Glutamatergic neuron (in vitro differentiated cells): ENCODE measurements at regions not wholly inside any gene's neighbourhood (a gene's known extent, or its start where the extent isn't known, plus 50 kb on each side); places are given as distances from the start of the nearest gene placed in this dataset.
"Not testable (repeated sequence)": the region's sequence is repeated elsewhere in the genome, so short reads cannot be mapped to it uniquely, and the experiment has no call there.

Source experiments
- DNase-seq: peaks from one replicate; pipeline ENCODE4 v3.0.0; 2022
- H3K27ac Mint-ChIP-seq: one replicate; pipeline ENCODE4 v1.8.0; 2020; ENCODE audit warnings: mild to moderate bottlenecking, mixed read lengths, inconsistent platforms; ENCODE audit not compliant: unreplicated experiment
- H3K27me3 Mint-ChIP-seq: one replicate; pipeline ENCODE4 v1.8.0; 2020; ENCODE audit warnings: mild to moderate bottlenecking, moderate library complexity, mixed read lengths, inconsistent platforms; ENCODE audit not compliant: unreplicated experiment
- H3K36me3 Mint-ChIP-seq: one replicate; pipeline ENCODE4 v1.8.0; 2020; ENCODE audit warnings: mild to moderate bottlenecking, mixed read lengths, inconsistent platforms; ENCODE audit not compliant: unreplicated experiment
- H3K4me1 Mint-ChIP-seq: one replicate; pipeline ENCODE4 v1.8.0; 2020; ENCODE audit warnings: mild to moderate bottlenecking, low read depth, mixed read lengths, inconsistent platforms; ENCODE audit not compliant: unreplicated experiment
- H3K4me3 Mint-ChIP-seq: one replicate; pipeline ENCODE4 v1.8.0; 2020; ENCODE audit warnings: mild to moderate bottlenecking, mixed read lengths, inconsistent platforms; ENCODE audit not compliant: unreplicated experiment
- H3K9me3 Mint-ChIP-seq: one replicate; pipeline ENCODE4 v1.8.0; 2020; ENCODE audit warnings: mild to moderate bottlenecking, moderate library complexity, mixed read lengths, inconsistent platforms; ENCODE audit not compliant: unreplicated experiment
- TF ChIP-seq, protein P1 (sequence below): fragments of 200-600 bp; sonication (generic); IDR thresholded peaks from one replicate; pipeline ENCODE4 v1.5.0; 2021; ENCODE audit not compliant: partially characterized antibody, unreplicated experiment

DNA sequence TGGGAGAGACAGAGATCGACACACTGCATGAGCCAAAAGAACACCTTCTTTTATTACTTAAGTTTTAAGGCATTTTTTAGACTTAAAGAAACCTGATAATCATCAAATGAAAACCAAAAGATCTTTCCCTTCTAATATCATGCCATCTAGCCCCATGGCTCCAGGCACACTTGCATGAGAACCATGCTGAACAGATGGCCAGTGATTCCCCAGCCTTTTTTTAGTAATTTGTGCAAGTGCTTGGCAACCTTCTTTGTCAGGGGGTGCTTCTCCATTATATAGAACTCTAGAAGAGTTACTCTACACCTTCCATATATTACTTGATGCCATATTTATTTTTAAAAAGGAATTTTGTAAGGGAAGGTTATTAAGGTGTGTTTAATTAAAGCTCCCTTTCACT is 182.2 kb upstream of the TEX13C start:
- Mint-ChIP-seq H3K9me3 (no peaks in the 10 kb centered on the region), H3K27ac (no peak overlapping the region), H3K27me3 (peaks cover 2% of the 10 kb centered on the region), H3K4me1 (peaks cover 5% of the 10 kb centered on the region), H3K4me3 (no peak overlapping the region), H3K36me3 (no peaks in the 10 kb centered on the region)
- no peak for DNase-seq
- TF ChIP-seq, protein P1, sequence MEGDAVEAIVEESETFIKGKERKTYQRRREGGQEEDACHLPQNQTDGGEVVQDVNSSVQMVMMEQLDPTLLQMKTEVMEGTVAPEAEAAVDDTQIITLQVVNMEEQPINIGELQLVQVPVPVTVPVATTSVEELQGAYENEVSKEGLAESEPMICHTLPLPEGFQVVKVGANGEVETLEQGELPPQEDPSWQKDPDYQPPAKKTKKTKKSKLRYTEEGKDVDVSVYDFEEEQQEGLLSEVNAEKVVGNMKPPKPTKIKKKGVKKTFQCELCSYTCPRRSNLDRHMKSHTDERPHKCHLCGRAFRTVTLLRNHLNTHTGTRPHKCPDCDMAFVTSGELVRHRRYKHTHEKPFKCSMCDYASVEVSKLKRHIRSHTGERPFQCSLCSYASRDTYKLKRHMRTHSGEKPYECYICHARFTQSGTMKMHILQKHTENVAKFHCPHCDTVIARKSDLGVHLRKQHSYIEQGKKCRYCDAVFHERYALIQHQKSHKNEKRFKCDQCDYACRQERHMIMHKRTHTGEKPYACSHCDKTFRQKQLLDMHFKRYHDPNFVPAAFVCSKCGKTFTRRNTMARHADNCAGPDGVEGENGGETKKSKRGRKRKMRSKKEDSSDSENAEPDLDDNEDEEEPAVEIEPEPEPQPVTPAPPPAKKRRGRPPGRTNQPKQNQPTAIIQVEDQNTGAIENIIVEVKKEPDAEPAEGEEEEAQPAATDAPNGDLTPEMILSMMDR, result no peak

DNA sequence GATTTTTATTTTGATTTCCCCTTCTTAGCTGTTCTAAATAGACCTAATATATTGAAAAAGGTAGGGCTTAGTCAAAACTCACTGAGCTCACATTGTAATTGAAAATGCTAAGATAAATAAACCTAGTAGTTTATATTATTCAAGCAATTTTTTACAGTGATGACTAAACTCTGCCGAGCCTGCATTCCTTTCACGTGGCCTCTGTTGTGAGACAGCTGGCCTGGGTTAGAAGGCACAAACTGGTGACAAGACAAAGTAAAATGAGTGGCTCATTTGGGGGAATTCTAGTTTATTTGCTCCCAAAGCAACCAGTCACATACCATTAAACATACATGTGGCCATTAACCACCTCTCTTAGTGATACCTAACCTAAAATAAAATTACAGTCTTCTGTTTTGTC is 169.4 kb upstream of the TEX13C start:
- Mint-ChIP-seq H3K36me3 (no peaks in the 10 kb centered on the region), H3K4me3 (no peak overlapping the region), H3K27ac (no peak overlapping the region), H3K9me3 (no peaks in the 10 kb centered on the region), H3K27me3 (no peaks in the 10 kb centered on the region), H3K4me1 (no peaks in the 10 kb centered on the region)
- DNase-seq, result no peak
- TF ChIP-seq, protein P1, result no peak

DNA sequence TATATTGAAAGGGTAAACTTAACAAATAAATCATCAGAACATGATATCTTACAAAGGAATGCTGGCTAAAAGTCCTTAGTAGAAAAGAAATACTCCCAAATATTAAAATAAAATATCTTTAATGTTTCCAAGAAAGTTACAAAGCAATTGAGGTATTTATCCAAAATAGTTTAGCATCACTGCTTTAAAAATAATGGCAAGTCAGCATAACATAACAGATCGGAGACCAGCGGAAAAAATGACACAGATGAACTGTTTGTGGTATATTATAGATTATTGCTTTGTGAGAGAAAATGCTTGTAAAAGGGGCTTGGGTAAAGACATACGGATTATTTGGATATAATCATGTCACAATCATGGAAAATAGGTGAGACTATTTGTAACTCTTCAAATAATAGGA is 168.5 kb upstream of the TEX13C start:
- Mint-ChIP-seq H3K27ac (no peak overlapping the region), H3K4me1 (no peaks in the 10 kb centered on the region), H3K27me3 (no peaks in the 10 kb centered on the region), H3K36me3 (no peaks in the 10 kb centered on the region), H3K9me3 (no peaks in the 10 kb centered on the region), H3K4me3 (no peak overlapping the region)
- TF ChIP-seq, protein P1, result no peak
- DNase-seq, result no peak

DNA sequence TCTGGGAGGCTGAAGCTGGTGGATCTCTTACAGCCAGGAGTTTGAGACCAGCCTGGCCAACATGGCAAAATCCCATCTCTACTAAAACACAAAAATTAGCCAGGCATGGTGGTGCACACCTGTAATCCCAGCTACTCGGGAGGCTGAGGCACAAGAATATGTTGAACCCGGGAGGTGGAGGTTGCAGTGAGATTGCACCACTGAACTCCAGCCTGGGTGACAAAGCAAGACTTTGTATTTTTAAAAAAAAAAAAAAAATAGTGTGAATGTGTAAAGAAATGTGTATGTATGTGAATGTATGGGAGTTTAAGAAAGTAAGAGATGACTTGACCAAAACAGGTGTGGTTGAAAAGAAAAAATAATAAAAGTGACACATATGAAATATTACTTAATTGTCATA is 167.7 kb upstream of the TEX13C start:
- TF ChIP-seq, protein P1, result no peak
- DNase-seq, result no peak
- Mint-ChIP-seq H3K27me3 (no peaks in the 10 kb centered on the region), H3K27ac (no peak overlapping the region), H3K9me3 (no peaks in the 10 kb centered on the region), H3K4me1 (no peaks in the 10 kb centered on the region), H3K4me3 (no peak overlapping the region), H3K36me3 (no peaks in the 10 kb centered on the region)

DNA sequence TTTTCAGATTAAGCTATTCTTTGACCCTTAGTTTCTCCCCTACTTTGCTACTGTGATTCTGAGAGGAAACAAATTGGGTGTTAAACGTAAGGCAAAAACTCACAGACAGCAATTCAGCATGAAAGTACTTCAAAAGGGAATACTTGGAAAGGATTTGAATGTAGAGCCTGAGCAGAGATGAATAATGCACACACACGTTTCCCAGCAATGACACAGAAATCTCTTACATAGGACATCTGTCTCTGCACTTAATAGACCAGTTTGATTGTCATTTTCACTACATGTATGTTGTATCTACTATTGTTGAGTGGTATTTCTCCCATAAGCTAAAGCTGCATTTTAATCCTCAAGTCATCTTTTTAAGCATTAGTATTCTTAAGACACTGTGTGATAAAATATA is 166.1 kb upstream of the TEX13C start:
- DNase-seq, result no peak
- H3K4me3 Mint-ChIP-seq, result no peak overlapping the region
- TF ChIP-seq, protein P1, result no peak
- no peaks in the 10 kb centered on the region for H3K36me3 Mint-ChIP-seq
- no peak overlapping the region for H3K27ac Mint-ChIP-seq
- no peaks in the 10 kb centered on the region for H3K27me3 Mint-ChIP-seq
- H3K4me1 Mint-ChIP-seq, result no peaks in the 10 kb centered on the region
- H3K9me3 Mint-ChIP-seq, result no peaks in the 10 kb centered on the region

DNA sequence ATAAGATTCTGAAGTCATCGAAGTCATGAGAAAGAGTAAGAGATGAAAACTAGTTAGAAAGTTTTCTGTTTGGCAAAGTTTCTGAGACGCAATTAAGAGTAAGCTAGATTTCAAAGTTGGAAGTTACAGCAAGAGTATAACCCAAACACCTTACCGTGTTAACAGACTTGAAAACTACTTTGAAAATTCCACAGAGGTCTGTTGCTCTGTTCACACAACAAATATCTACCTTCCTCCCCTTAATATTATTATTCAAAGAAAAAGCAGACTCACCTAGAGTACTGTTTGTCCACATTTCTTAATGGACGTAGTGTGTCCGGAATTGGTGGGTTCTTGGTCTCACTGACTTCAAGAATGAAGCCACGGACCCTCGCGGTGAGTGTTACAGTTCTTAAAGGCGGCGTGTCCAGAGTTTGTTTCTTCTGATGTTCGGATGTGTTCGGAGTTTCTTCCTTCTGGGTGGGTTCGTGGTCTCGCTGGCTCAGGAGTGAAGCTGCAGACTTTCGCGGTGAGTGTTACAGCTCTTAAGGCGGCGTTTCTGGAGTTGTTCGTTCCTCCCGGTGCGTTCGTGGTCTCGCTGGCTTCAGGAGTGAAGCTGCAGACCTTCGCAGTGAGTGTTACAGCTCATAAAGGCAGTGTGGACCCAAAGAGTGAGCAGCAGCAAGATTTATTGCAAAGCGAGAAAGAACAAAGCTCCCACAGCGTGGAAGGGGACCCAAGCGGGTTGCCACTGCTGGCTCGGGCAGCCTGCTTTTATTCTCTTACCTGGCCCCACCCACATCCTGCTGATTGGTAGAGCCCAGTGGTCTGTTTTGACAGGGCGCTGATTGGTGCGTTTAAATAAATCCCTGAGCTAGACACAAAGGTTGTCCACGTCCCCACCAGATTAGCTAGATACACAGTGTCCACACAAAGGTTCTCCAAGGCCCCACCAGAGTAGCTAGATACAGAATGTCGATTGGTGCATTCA is 165.1 kb upstream of the TEX13C start:
- H3K27ac Mint-ChIP-seq, H3K27me3 Mint-ChIP-seq, H3K4me1 Mint-ChIP-seq, DNase-seq, H3K9me3 Mint-ChIP-seq, H3K4me3 Mint-ChIP-seq, H3K36me3 Mint-ChIP-seq: not testable (repeated sequence)

DNA sequence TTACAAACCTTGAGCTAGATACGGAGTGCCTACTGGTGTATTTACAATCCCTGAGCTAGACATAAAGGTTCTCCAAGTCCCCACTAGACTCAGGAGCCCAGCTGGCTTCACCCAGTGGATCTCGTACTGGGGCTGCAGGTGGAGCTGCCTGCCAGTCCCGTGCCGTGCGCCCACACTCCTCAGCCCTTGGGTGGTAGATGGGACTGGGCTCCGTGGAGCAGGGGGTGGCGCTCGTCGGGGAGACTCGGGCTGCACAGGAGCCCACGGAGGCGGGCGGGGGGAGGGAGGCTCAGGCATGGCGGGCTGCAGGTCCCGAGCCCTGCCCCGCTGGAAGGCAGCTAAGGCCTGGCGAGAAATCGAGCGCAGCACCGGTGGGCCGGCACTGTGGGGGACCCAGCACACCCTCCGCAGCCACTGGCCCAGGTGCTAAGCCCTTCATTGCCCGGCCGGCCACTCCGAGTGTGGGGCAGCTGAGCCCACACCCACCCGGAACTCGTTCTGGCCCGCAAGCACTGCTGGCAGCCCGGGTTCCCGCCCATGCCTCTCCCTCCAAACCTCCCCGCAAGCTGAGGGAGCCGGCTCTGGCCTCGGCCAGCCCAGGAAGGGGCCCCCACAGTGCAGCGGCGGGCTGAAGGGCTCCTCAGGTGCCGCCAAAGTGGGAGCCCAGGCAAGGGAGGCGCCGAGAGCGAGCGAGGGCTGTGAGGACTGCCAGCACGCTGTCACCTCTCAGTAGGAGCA is 164.2 kb upstream of the TEX13C start:
- H3K4me1 Mint-ChIP-seq, H3K9me3 Mint-ChIP-seq: not testable (repeated sequence)

More for the DNA sequence above, 164.2 kb upstream of the TEX13C start:
- not testable (repeated sequence) for DNase-seq, H3K27me3 Mint-ChIP-seq, H3K36me3 Mint-ChIP-seq, H3K27ac Mint-ChIP-seq, H3K4me3 Mint-ChIP-seq
